ENCODE measurements at regions not wholly inside any gene's neighbourhood (a gene's known extent, or its start where the extent isn't known, plus 50 kb on each side); places are given as distances from the start of the nearest gene placed in this dataset.

DNA sequence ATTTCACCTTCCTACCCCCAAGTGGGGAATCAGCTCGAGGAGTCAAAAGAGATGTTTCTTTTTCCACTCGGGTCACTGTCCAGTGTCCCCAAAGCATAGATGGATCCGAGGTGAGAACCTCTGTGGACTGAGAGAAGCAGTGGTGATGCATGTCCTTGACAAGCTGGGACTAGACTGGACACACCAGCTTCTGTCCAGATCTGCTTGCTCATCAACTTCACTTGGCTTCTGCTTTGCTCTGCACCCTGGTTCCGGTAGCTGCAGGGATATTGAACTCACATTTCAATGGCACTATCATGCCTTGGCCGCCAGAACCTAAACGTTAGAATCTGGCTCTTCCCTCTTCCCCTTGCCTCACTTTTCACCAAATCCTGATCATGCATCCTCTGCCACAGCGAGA, 50.3 kb upstream of the CXCL12 start:
- no peak for DNase-seq

- DNase-seq: no peak
Measured at GRCh38 chr10:44436240-44436639, 51.3 kb upstream of the CXCL12 start.

GRCh38 chr10:44437840-44438511, 53.1 kb upstream of the CXCL12 start:
- DNase-seq: no peak

- DNase-seq: no peak
Measured at GRCh38 chr10:44439239-44439957, 54.5 kb upstream of the CXCL12 start.

- no peak for DNase-seq
Measured at GRCh38 chr10:44439958-44440244, 55.0 kb upstream of the CXCL12 start.

DNA sequence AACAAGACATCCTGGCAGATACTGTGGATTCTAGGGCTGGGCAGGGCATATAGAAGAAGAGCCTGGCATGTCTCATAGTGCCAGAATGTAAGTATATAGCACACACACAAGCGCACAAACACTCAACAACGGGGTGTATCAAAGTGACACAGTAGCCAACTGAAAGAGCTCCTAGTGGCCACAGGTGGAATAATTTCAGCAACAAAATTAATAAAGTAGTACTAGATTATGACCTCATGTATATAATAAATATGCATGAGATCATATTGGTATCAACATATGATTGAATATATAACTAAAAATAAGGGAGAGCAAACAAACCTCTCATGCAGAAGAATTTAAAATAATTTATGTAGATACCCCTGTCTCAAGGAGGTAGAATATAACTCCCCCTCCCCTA, 72.4 kb upstream of the CXCL12 start:
- no peak for DNase-seq

GRCh38 chr10:44458671-44459413, 73.9 kb upstream of the CXCL12 start:
- no peak for DNase-seq

DNA sequence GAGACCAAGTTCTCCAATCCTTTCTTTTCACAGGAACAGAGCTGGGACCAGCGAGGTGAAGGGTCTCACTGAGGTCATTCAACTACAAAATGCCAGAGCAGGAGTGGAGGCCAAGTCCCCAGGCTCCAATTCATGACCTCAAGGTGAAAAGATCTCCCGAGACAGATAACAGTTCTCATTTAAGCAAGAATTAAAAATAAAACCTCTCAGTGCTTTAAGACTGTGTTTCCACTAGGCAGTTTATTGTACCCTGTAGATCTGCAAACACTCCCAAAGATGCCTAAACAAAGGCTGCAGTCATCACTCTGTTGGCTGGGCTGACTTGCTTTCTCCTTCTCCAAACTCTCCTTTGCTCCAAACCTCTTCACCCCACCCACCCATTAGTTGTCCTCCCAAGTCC, 74.8 kb upstream of the CXCL12 start:
- DNase-seq: no peak

- DNase-seq: no peak
Measured at GRCh38 chr10:44460416-44460815, 75.5 kb upstream of the CXCL12 start.

DNA sequence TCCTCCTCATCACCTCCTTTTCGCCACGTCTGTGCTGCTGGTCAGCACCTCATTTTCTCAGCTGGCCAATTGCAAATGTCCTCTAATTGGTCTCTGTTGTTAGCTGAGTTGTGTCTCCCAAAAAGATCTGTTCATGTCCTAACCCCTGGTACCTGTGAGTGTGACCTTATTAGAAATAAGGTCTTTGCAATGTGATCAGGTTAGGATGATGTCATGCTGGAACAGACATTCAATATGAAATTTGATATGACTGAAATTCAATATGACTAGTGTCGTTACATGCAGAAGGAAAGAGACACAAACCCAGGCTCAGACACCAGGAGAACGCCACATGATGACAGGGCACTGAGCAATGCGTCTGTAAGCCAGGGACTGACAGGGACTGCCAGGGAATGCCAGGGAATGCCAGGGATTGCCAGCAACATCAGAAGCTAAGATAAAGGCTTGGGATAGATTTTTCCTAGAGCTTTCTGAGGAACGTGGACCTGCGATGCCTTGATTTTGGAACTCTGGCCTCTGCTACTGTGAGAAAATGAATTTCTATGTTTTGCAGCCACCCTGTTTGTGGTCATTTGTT, 77.5 kb upstream of the CXCL12 start:
- no peak for DNase-seq

GRCh38 chr10:44463511-44464121, 78.7 kb upstream of the CXCL12 start:
- DNase-seq: no peak

- no peak for DNase-seq
Measured at GRCh38 chr10:44464503-44464902, 79.6 kb upstream of the CXCL12 start.

- DNase-seq: no peak
Measured at GRCh38 chr10:44465401-44466115, 80.7 kb upstream of the CXCL12 start.

DNA sequence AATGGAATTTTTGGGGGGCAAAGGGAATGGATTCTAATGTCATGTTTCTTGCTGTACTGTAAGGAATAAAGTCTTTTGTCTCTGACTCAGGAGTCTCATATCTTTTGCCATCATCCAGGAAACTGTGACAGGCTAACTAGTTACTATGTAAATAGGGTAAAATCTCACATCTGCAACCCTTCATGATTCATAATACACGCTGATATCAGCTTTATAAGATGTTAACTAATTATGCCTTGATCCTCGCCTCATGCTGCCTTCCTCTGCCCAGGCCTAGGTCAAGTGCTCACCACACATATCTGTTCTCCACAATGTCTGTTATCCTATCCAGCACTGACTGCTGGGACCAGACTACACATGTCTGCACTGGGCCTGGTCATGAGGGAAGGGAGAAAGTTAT, 81.3 kb upstream of the CXCL12 start:
- no peak for DNase-seq

- DNase-seq: no peak
Measured at GRCh38 chr10:44467090-44467489, 82.2 kb upstream of the CXCL12 start.

- DNase-seq: no peak
Measured at GRCh38 chr10:44467900-44468299, 83.0 kb upstream of the CXCL12 start.

GRCh38 chr10:44468525-44468924, 83.6 kb upstream of the CXCL12 start:
- no peak for DNase-seq

GRCh38 chr10:44468965-44469364, 84.1 kb upstream of the CXCL12 start:
- no peak for DNase-seq

DNA sequence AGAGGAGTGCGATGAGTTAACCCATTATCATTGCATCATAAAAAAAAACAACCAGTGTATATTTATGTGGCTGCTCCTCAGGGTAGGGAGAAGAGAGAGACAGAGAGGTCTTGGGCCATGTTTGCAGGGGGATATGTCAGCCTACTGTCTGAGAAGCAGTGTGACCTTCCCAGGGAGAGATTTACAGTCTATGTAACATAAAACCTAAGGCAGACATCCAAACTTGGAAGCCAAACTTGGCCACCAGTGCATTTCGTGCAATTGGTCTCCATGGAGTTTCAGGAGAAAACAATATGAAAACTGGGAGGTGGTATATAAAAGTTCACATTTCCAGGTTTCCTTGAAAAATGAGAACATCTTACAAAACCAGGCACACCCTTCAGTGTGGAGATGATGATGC, 85.9 kb upstream of the CXCL12 start:
- DNase-seq: no peak

DNA sequence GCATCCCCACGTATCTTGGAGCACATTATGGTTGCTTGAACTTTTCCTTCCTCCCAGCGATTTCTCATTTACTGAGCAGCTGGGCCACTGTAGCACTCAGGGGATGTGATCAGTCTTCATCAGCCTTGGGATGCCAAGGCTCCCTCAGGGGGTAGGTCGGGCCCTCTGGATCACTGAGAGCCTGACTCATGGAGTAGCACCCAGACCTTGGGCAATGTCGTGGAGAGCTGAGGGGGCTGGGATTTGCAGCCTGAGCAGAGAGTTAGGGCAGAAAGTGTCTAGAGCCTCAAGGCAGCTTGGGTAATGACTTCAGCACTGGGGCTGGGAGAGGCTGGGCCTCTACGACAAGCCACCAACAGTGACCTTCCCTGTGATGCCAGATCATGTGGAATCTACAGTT, 86.5 kb upstream of the CXCL12 start:
- no peak for DNase-seq

DNA sequence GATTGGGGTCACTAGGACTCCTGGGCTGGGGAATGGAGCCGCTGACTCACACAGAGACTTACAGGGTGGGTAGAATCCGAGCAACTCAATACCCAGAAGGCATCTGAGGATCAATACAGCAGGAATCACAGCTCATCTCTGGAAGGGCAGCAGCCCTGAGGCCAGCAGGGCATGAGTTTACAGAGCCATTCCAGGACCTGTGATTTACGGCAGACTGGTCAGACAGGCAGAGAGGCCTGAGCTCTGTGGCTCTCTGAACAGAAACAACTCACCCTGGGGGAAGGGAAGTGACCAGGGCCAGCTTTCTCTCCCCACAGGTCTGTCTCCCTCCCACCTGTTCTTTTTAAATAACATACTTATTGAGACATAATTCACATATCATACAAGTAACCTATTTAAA, 88.2 kb upstream of the CXCL12 start:
- no peak for DNase-seq

- no peak for DNase-seq
Measured at GRCh38 chr10:44476409-44477045, 91.6 kb upstream of the CXCL12 start.

Measured in stimulated activated CD4-positive, alpha-beta T cell treated with anti-CD3 and anti-CD28 coated beads, Interleukin-2, amount 100 ng/mL, for 48 hours (primary cell).